SJCRH30 (cell line): ENCODE measurements at regions not wholly inside any gene's neighbourhood (a gene's known extent, or its start where the extent isn't known, plus 50 kb on each side); places are given as distances from the start of the nearest gene placed in this dataset.
A peak's percentile ranks its signal among the peaks of the same experiment; 100 is the strongest.
"Not testable (repeated sequence)": the region's sequence is repeated elsewhere in the genome, so short reads cannot be mapped to it uniquely, and the experiment has no call there.

Source experiments
- DNase-seq, 2 experiments: peaks; one replicate each; pipeline ENCODE4 v3.0.0-alpha.2; 2015 to 2020
- H3K27ac ChIP-seq: fragments of 250-450 bp; sonication (Bioruptor Pico); 2 replicates; pipeline ENCODE4 v1.5.1; 2020; ENCODE audit warnings: mild to moderate bottlenecking, moderate library complexity
- H3K27me3 ChIP-seq: fragments of 250-450 bp; sonication (Bioruptor Pico); 2 replicates; pipeline ENCODE4 v1.5.1; 2020; ENCODE audit warnings: mild to moderate bottlenecking, moderate library complexity
- H3K36me3 ChIP-seq: fragments of 250-450 bp; sonication (Bioruptor Pico); 2 replicates; pipeline ENCODE4 v1.5.1; 2020; ENCODE audit warnings: mild to moderate bottlenecking, moderate library complexity
- H3K4me1 ChIP-seq: fragments of 250-450 bp; sonication (Bioruptor Pico); 2 replicates; pipeline ENCODE4 v1.5.1; 2020; ENCODE audit warnings: mild to moderate bottlenecking, moderate library complexity
- H3K4me3 ChIP-seq: fragments of 250-450 bp; sonication (Bioruptor Pico); 2 replicates; pipeline ENCODE4 v1.5.1; 2020; ENCODE audit warnings: mild to moderate bottlenecking, moderate library complexity
- H3K9me3 ChIP-seq: fragments of 250-450 bp; sonication (Bioruptor Pico); replicated peaks from 2 replicates; pipeline ENCODE4 v1.5.1; 2020; ENCODE audit warnings: mild to moderate bottlenecking, moderate library complexity

GRCh38 chr7:48780862-48781261, 143.5 kb upstream of the CDC14C start:
- DNase-seq, result no peak
- no peak overlapping the region for H3K27ac ChIP-seq
- no peaks in the 10 kb centered on the region for H3K36me3 ChIP-seq
- no peak overlapping the region for H3K4me3 ChIP-seq
- no peaks in the 10 kb centered on the region for H3K4me1 ChIP-seq
- no peaks in the 10 kb centered on the region for H3K9me3 ChIP-seq
- no peaks in the 10 kb centered on the region; the same call in 1 of the 2 replicates for H3K27me3 ChIP-seq

GRCh38 chr7:48781752-48782151, 142.6 kb upstream of the CDC14C start:
- Histone ChIP-seq H3K27me3 (no peaks in the 10 kb centered on the region; the same call in 1 of the 2 replicates), H3K9me3 (no peaks in the 10 kb centered on the region), H3K4me3 (no peak overlapping the region), H3K4me1 (peaks cover 2% of the 10 kb centered on the region), H3K36me3 (no peaks in the 10 kb centered on the region), H3K27ac (no peak overlapping the region)
- DNase-seq, result peak; percentile 5 to 39

DNA sequence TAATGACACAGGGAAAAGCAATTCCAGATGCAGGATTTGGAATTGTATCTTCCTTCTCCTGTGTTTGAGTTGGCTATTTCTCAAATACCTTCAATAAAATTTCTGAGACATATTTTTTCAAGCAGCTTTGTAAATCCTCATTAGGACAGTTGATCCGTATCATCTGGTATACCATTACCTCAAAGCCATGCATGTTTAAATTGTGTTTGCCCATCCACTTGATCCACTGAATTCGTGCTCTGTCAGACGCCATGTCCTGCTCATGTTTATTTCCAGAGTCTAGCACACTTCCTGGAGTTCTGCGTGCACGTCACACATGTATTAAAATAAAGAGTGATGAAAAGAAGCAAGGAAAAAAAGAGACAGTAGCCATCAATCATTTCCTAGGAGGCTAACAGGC, 141.8 kb upstream of the CDC14C start:
- Histone ChIP-seq H3K36me3 (no peaks in the 10 kb centered on the region), H3K9me3 (no peaks in the 10 kb centered on the region), H3K4me3 (no peak overlapping the region), H3K27ac (no peak overlapping the region), H3K27me3 (no peaks in the 10 kb centered on the region; the same call in 1 of the 2 replicates), H3K4me1 (peaks cover 10% of the 10 kb centered on the region)
- no peak for DNase-seq

- no peaks in the 10 kb centered on the region; the same call in 1 of the 2 replicates for H3K27me3 ChIP-seq
- no peaks in the 10 kb centered on the region for H3K36me3 ChIP-seq
- H3K9me3 ChIP-seq, result no peaks in the 10 kb centered on the region
- H3K4me3 ChIP-seq, result no peak overlapping the region
- DNase-seq, result peak; percentile 9 to 45
- H3K4me1 ChIP-seq, result peaks cover 11% of the 10 kb centered on the region
- no peak overlapping the region for H3K27ac ChIP-seq
Measured at GRCh38 chr7:48786951-48787350, 137.4 kb upstream of the CDC14C start.

GRCh38 chr7:48803250-48803649, 121.1 kb upstream of the CDC14C start:
- H3K36me3 ChIP-seq, result no peaks in the 10 kb centered on the region
- H3K27ac ChIP-seq, result no peak overlapping the region
- H3K9me3 ChIP-seq, result no peaks in the 10 kb centered on the region
- no peaks in the 10 kb centered on the region for H3K27me3 ChIP-seq
- no peak for DNase-seq
- no peaks in the 10 kb centered on the region for H3K4me1 ChIP-seq
- H3K4me3 ChIP-seq, result no peak overlapping the region

DNA sequence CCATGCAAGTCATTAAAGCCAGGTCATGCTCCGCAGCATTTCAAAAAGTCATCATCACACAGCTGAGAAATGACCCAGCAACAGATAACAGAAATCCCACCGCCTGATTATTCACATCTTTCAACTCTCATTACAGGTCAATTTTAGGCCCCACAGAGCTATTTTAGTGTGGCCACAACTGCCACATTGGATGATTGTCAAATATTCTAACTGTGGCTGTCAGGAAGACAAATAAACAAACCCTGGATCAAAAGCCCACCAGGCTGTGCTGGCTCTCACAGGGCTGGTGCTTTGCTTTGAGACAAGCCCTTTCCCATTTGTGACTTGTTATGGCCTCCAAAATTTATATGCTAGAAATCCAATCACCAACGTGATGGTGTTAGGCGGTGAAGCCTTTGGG, 117.6 kb upstream of the CDC14C start:
- H3K4me1 ChIP-seq, result no peaks in the 10 kb centered on the region
- no peaks in the 10 kb centered on the region for H3K9me3 ChIP-seq
- H3K36me3 ChIP-seq, result no peaks in the 10 kb centered on the region
- H3K4me3 ChIP-seq, result no peak overlapping the region
- no peak overlapping the region for H3K27ac ChIP-seq
- no peak for DNase-seq
- no peaks in the 10 kb centered on the region; the same call in 1 of the 2 replicates for H3K27me3 ChIP-seq

DNA sequence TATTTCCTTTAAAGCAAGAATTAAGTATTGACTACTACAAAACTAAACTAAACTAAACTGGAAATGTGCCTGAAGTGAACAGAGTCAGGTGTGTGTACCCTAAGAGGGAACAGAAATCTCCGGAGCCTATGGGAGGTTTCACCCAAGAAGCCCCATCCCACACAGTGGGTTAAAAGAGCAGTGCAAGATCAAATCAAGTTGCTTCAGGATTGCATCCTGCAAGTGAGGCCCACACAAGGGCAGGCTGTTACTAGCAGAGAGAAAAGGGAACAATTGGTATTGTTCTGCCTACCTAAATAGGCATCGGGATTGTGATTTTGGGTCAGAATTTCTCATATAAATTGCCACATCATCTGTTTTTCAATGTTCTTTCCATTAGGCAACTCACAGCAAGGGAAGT, 113.3 kb upstream of the CDC14C start:
- no peaks in the 10 kb centered on the region for H3K9me3 ChIP-seq
- H3K27me3 ChIP-seq, result no peaks in the 10 kb centered on the region; the same call in 1 of the 2 replicates
- H3K36me3 ChIP-seq, result no peaks in the 10 kb centered on the region
- no peaks in the 10 kb centered on the region for H3K4me1 ChIP-seq
- no peak overlapping the region for H3K4me3 ChIP-seq
- no peak overlapping the region for H3K27ac ChIP-seq
- no peak for DNase-seq

GRCh38 chr7:48813472-48813871, 110.9 kb upstream of the CDC14C start:
- Histone ChIP-seq H3K36me3 (no peaks in the 10 kb centered on the region), H3K9me3 (no peaks in the 10 kb centered on the region), H3K4me3 (no peak overlapping the region), H3K27ac (no peak overlapping the region), H3K27me3 (no peaks in the 10 kb centered on the region; the same call in 1 of the 2 replicates), H3K4me1 (no peaks in the 10 kb centered on the region)
- no peak for DNase-seq

DNA sequence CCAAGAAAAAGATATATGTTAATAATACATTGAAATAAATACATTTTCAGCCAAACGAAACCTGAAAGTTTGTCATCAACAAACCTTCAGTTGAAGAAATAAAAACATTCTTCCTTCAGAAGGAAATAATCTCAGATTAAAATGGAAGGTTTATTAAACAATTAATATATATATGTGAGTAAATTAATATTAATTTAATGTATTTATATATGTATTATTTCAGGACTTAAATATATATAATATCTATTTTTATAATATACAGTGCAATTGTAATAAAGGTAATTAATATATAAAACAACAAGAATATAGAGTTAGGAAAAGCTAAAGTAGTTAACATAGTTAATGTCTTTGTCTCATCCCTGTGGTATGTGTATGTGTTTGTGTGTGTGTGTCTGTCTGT, 102.2 kb upstream of the CDC14C start:
- Histone ChIP-seq H3K4me3 (no peak overlapping the region), H3K27ac (no peak overlapping the region), H3K27me3 (no peaks in the 10 kb centered on the region), H3K4me1 (no peaks in the 10 kb centered on the region), H3K36me3 (no peaks in the 10 kb centered on the region), H3K9me3 (no peaks in the 10 kb centered on the region)
- DNase-seq, result no peak

DNA sequence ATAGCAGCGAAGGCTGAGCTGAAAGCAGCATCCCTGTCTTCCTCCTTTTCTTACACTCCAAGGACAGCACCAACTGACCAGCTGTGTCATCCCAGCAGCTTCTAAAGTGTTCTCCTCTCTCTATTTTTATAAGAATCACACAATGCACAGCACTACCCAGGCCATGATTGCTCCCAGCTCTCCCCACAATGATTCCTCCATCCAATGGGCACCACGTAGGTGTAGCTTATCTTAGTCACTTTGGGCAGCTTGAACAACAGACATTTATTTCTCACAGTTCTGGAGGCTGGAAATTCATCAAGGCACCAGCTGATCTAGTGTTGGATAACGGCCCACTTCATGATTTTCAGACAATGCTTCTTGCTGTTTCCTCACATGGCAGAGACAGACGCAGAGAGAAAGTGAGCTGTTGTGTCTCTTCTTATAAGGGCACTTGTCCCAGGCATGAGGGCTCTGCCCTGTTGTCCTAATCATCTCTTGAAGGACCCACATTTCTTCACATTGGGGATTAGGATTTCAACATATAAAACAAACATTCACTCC, 92.0 kb upstream of the CDC14C start:
- Histone ChIP-seq H3K4me1 (no peaks in the 10 kb centered on the region), H3K27ac (no peak overlapping the region), H3K9me3 (no peaks in the 10 kb centered on the region), H3K36me3 (no peaks in the 10 kb centered on the region), H3K27me3 (no peaks in the 10 kb centered on the region; the same call in 1 of the 2 replicates), H3K4me3 (no peak overlapping the region)
- DNase-seq, result no peak

- DNase-seq, result no peak
Measured at GRCh38 chr7:48837266-48837665, 87.1 kb upstream of the CDC14C start.

GRCh38 chr7:48839108-48839507, 85.2 kb upstream of the CDC14C start:
- Histone ChIP-seq H3K27me3 (no peaks in the 10 kb centered on the region; the same call in 1 of the 2 replicates), H3K36me3 (no peaks in the 10 kb centered on the region), H3K9me3 (no peaks in the 10 kb centered on the region), H3K27ac (no peak overlapping the region), H3K4me3 (no peak overlapping the region), H3K4me1 (no peaks in the 10 kb centered on the region)
- no peak for DNase-seq

More at GRCh38 chr7:48837266-48837665, 87.1 kb upstream of the CDC14C start:
- Histone ChIP-seq H3K9me3 (no peaks in the 10 kb centered on the region), H3K4me1 (no peaks in the 10 kb centered on the region), H3K4me3 (no peak overlapping the region), H3K27me3 (no peaks in the 10 kb centered on the region; the same call in 1 of the 2 replicates), H3K36me3 (no peaks in the 10 kb centered on the region), H3K27ac (no peak overlapping the region)

- Histone ChIP-seq H3K27ac (no peak overlapping the region), H3K27me3 (no peaks in the 10 kb centered on the region), H3K4me3 (no peak overlapping the region), H3K9me3 (no peaks in the 10 kb centered on the region), H3K36me3 (no peaks in the 10 kb centered on the region), H3K4me1 (no peaks in the 10 kb centered on the region)
- DNase-seq, result no peak
Measured at GRCh38 chr7:48841739-48842138, 82.6 kb upstream of the CDC14C start.

DNA sequence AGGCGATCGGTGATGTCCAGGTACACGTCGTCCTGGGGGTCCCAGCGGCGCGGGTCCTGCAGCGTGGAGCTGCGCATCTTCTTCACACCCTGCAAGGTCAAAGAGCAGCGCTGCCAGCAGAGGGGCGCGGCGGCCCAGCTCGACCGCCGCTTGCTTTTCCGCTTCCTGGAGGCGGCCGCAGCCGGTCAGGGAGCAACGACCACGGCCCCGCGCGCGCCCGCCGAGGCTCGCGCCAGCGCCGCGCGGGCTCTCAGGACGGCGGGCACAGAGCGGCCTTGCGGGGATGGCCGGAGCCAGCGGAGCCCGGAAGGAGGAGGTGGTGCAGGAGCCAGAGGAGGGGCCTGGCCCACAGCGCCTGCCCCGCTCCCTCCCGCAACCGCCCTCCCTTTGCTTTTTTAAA, 76.4 kb upstream of the CDC14C start:
- Histone ChIP-seq H3K27ac (no peak overlapping the region), H3K4me1 (no peaks in the 10 kb centered on the region), H3K9me3 (no peaks in the 10 kb centered on the region), H3K4me3 (no peak overlapping the region), H3K36me3 (no peaks in the 10 kb centered on the region), H3K27me3 (no peaks in the 10 kb centered on the region)
- no peak for DNase-seq

DNA sequence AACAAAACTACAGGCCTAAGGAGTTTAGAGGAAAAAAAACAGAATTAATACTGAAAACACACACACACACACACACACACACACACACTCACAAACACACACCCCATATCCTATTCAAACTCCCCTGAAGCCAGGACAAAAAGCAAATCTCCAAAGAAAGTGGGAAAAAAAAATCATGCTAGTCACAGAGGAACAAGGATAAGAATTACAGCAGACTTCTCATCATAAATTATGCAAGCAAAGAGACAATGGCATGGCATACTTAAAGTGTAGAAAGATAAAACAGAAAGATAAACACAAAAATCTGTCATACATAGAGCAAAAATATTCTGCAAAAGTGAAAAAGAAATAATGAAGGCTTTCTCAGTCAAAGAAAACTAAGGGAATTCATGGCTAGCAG, 63.9 kb upstream of the CDC14C start:
- DNase-seq, result not testable (repeated sequence)

DNA sequence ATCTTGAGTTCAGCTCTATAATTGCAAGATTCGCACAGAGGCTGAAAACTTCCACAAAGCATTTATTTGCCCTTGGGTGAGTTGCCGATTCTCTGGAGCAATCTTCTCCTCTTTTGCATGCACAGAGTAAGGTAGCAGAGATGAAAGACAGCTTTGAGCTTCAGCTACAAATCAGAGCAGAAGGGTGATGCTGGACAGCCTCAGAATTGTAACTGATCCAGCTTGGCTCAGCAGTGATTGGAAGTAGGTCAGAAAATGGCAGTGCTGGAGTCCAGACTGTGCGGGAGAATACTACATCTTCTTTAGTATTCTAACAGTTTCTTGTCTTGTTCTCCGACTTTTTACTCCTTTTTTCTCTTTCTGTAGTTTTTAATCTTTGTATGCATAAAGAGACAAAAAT, 55.4 kb upstream of the CDC14C start:
- Histone ChIP-seq H3K36me3 (no peaks in the 10 kb centered on the region), H3K9me3 (no peaks in the 10 kb centered on the region), H3K27ac (no peak overlapping the region), H3K4me3 (no peak overlapping the region), H3K27me3 (no peaks in the 10 kb centered on the region), H3K4me1 (no peaks in the 10 kb centered on the region)
- DNase-seq, result no peak

More for the DNA sequence above, 63.9 kb upstream of the CDC14C start:
- not testable (repeated sequence) for H3K27me3 ChIP-seq, H3K4me3 ChIP-seq, H3K4me1 ChIP-seq, H3K9me3 ChIP-seq, H3K36me3 ChIP-seq, H3K27ac ChIP-seq
